ENCODE measurements at regions not wholly inside any gene's neighbourhood (a gene's known extent, or its start where the extent isn't known, plus 50 kb on each side); places are given as distances from the start of the nearest gene placed in this dataset.

GRCh38 chr1:96206451-96206850 lies 515.1 kb upstream of the PTBP2 start:
- no peaks in the 10 kb centered on the region for H4K20me1 ChIP-seq (ENCODE audit: insufficient read depth)
- no peaks in the 10 kb centered on the region for H3K9me3 ChIP-seq
- H3K9ac ChIP-seq = no peak overlapping the region
- H3K9me2 ChIP-seq = no peaks in the 10 kb centered on the region
- H3K27me3 ChIP-seq (ENCODE audit: insufficient read depth) = no peaks in the 10 kb centered on the region
- no peak overlapping the region for H3K27ac ChIP-seq (ENCODE audit: low read depth in 2 of 2, low read length in 1 of 2)
- H3K4me1 ChIP-seq (ENCODE audit: control insufficient read depth in 1 of 2, insufficient read depth in 2 of 2, low read depth in 1 of 2, low read length in 1 of 2) = no peaks in the 10 kb centered on the region; a peak in 1 of 4 replicates
- DNase-seq = no peak
- H2AFZ ChIP-seq (ENCODE audit: low read depth) = no peak overlapping the region
- 32% methylated on average over 2 of the region's 2 CpGs for WGBS (ENCODE audit: low lambda C conversion rate)
- TF ChIP-seq FOXJ3 (CRISPR knock-in tag; IDR thresholded peaks at IDR 0.05) (no peak), NFIC (IDR thresholded peaks at IDR 0.05; ENCODE audit: borderline replicate concordance) (no peak), USF2 (IDR thresholded peaks at IDR 0.05; ENCODE audit: borderline replicate concordance, low read depth, low read length) (no peak), GATA2 (CRISPR knock-in tag; IDR thresholded peaks at IDR 0.05) (no peak), SMC3 (IDR thresholded peaks at IDR 0.05; ENCODE audit: low read depth, low read length) (no peak), RXRA (IDR thresholded peaks at IDR 0.05; ENCODE audit: borderline replicate concordance, low read depth) (no peak), MAX (IDR thresholded peaks at IDR 0.05; ENCODE audit: low read depth) (no peak), EZH2phosphoT487 (IDR thresholded peaks at IDR 0.05; ENCODE audit: borderline replicate concordance, low read depth) (no peak), NRF1 (IDR thresholded peaks at IDR 0.05; ENCODE audit: low read depth, low read length) (no peak), RAD21 (IDR thresholded peaks at IDR 0.05; ENCODE audit: low read length) (no peak), YY1 (IDR thresholded peaks at IDR 0.05; ENCODE audit: low read depth) (no peak), CHD2 (IDR thresholded peaks at IDR 0.05; ENCODE audit: low read length, partially characterized antibody) (no peak), CTCF (IDR thresholded peaks at IDR 0.05) (no peak), SIN3A (IDR thresholded peaks at IDR 0.05; ENCODE audit: borderline replicate concordance, low read depth, low read length) (no peak), IRF3 (IDR thresholded peaks at IDR 0.05; ENCODE audit: low read depth, low read length) (no peak), JUND (IDR thresholded peaks at IDR 0.05) (no peak), USF1 (IDR thresholded peaks at IDR 0.05; ENCODE audit: borderline replicate concordance, low read depth) (no peak), MXI1 (IDR thresholded peaks at IDR 0.05; ENCODE audit: low read depth, low read length) (no peak), TCF12 (IDR thresholded peaks at IDR 0.05) (no peak), RFX5 (IDR thresholded peaks at IDR 0.05; ENCODE audit: low read length) (no peak)
- ChIA-PET POLR2A (no interaction called here), CTCF (interaction anchor here (1.1 kb wide), 1 partner anchor 256 kb away, joined by 4 read pairs; no protein-coding TSS in a partner anchor)
- no peaks in the 10 kb centered on the region for H3K36me3 ChIP-seq (replicated peaks in 1 of 2; ENCODE audit: control insufficient read depth in 1 of 2, insufficient read depth in 2 of 2, low read length in 1 of 2)
- H3K4me3 ChIP-seq (ENCODE audit: low read depth in 2 of 2, low read length in 1 of 2) = no peak overlapping the region
- H3K4me2 ChIP-seq = no peak overlapping the region
- no peaks in the 10 kb centered on the region for H3K79me2 ChIP-seq (ENCODE audit: insufficient read depth)
- H3F3A ChIP-seq (replicated peaks; ENCODE audit: insufficient read depth) = no peaks in the 10 kb centered on the region

Data from SK-N-SH (cell line).